ENCODE measurements at regions not wholly inside any gene's neighbourhood (a gene's known extent, or its start where the extent isn't known, plus 50 kb on each side); places are given as distances from the start of the nearest gene placed in this dataset.

DNA sequence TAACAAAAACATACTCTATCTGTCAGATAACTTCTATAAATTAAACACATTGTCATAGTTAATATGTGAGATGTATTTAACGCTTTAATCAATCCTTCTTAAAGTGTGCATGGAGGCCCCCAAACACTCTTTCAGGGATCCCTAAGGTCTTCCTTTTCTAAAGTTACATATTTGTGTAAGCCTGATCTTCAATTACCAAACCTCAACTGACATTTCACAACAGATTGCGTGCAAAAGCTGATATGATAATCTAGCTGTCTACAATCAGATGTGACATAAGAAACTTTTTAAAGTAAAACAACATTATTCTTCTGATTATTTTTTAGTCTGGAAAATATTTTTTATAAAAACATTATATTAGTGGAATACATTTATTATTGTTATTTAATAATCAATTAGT lies 1850.4 kb downstream of the OLFM4 start:
- TF ChIP-seq, protein P1, sequence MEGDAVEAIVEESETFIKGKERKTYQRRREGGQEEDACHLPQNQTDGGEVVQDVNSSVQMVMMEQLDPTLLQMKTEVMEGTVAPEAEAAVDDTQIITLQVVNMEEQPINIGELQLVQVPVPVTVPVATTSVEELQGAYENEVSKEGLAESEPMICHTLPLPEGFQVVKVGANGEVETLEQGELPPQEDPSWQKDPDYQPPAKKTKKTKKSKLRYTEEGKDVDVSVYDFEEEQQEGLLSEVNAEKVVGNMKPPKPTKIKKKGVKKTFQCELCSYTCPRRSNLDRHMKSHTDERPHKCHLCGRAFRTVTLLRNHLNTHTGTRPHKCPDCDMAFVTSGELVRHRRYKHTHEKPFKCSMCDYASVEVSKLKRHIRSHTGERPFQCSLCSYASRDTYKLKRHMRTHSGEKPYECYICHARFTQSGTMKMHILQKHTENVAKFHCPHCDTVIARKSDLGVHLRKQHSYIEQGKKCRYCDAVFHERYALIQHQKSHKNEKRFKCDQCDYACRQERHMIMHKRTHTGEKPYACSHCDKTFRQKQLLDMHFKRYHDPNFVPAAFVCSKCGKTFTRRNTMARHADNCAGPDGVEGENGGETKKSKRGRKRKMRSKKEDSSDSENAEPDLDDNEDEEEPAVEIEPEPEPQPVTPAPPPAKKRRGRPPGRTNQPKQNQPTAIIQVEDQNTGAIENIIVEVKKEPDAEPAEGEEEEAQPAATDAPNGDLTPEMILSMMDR (IDR thresholded peaks at IDR 0.05) = no peak
- TF ChIP-seq POLR2A (IDR thresholded peaks at IDR 0.05; ENCODE audit: low read depth) = no peak
- no peak for TF ChIP-seq POLR2AphosphoS5 (IDR thresholded peaks at IDR 0.05)

All from esophagus muscularis mucosa (tissue), 3 donors.